Activated B cell treated with CpG ODN at 0.5 μM for 24 hours (primary cell): ENCODE measurements at regions not wholly inside any gene's neighbourhood (a gene's known extent, or its start where the extent isn't known, plus 50 kb on each side); places are given as distances from the start of the nearest gene placed in this dataset.

Experiments
- ATAC-seq: fragments of 200-7000 bp; cut with Tn5 transposase; one replicate; pipeline ENCODE4 v1.10.0; 2021; ENCODE audit warnings: low read depth, mild to moderate bottlenecking, moderate library complexity
- CTCF ChIA-PET: fragments of 350-600 bp; sonication (Branson Sonifier 250); formaldehyde crosslinking; loops from one replicate; lab custom pipeline; 2021; ENCODE audit warnings: antibody characterized with exemption; lab: Charles Lee
- POLR2A ChIA-PET: fragments of 350-600 bp; sonication (Branson Sonifier 250); formaldehyde crosslinking; loops from one replicate; lab custom pipeline; 2021; ENCODE audit warnings: antibody characterized with exemption; lab: Charles Lee
- DNase-seq: peaks from one replicate; pipeline ENCODE4 v3.0.0; 2022
- H3K27ac Mint-ChIP-seq: one replicate; pipeline ENCODE4 v1.8.0; 2020; ENCODE audit warnings: mixed read lengths
- H3K27me3 Mint-ChIP-seq: one replicate; pipeline ENCODE4 v1.8.0; 2021; ENCODE audit warnings: mixed read lengths
- H3K36me3 Mint-ChIP-seq: one replicate; pipeline ENCODE4 v1.8.0; 2021; ENCODE audit warnings: low read depth, mixed read lengths
- H3K4me1 Mint-ChIP-seq: one replicate; pipeline ENCODE4 v1.8.0; 2021; ENCODE audit warnings: mixed read lengths
- H3K4me3 Mint-ChIP-seq: one replicate; pipeline ENCODE4 v1.8.0; 2020; ENCODE audit warnings: mild to moderate bottlenecking, mixed read lengths
- H3K9me3 Mint-ChIP-seq: one replicate; pipeline ENCODE4 v1.8.0; 2020; ENCODE audit warnings: mixed read lengths
- CTCF ChIP-seq: fragments of 200-600 bp; IDR thresholded peaks from one replicate; pipeline ENCODE4 v1.8.0; 2022; ENCODE audit warnings: antibody characterized with exemption, mild to moderate bottlenecking
- intact Hi-C: fragments of 100-400 bp; cut with micrococcal nuclease; formaldehyde crosslinking; loops from one replicate; pipeline ENCODE4 v1.15.1; 2024

GRCh38 chr21:39022863-39023693 is 160.2 kb downstream of the PSMG1 start:
- no peaks in the 10 kb centered on the region for H3K36me3 Mint-ChIP-seq
- H3K4me1 Mint-ChIP-seq, result no peaks in the 10 kb centered on the region
- DNase-seq, result no peak
- ChIA-PET CTCF (no interaction called here), POLR2A (no interaction called here)
- no peak for ATAC-seq
- H3K9me3 Mint-ChIP-seq, result peaks cover 3% of the 10 kb centered on the region
- intact Hi-C loops, result no loop called here
- H3K27me3 Mint-ChIP-seq, result peaks cover 19% of the 10 kb centered on the region
- no peak overlapping the region for H3K4me3 Mint-ChIP-seq
- H3K27ac Mint-ChIP-seq, result no peak overlapping the region
- TF ChIP-seq CTCF, result no peak

DNA sequence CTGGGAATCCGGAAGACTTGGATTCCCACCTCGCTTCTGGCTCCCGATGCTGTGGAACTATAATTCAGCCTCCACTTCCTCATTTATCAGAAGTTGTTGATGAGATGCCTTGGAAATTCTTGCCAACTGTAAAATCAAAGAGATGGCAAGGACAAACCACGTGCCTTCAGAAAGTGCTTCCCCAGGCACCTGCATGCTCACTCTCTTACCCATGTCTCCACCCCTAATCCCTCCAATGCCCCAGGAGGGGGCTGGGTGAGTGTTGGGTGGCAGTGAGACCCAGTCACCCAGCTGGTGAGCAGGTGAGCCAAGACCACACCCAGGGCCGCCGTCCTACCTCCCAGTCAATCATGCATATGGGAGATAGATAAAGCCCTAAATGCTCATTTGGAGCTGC is 160.8 kb downstream of the PSMG1 start:
- intact Hi-C loops, result no loop called here
- DNase-seq, result no peak
- ChIA-PET POLR2A (no interaction called here), CTCF (no interaction called here)
- no peak overlapping the region for H3K27ac Mint-ChIP-seq
- peaks cover 3% of the 10 kb centered on the region for H3K4me1 Mint-ChIP-seq
- H3K36me3 Mint-ChIP-seq, result no peaks in the 10 kb centered on the region
- no peak for ATAC-seq
- H3K4me3 Mint-ChIP-seq, result no peak overlapping the region
- TF ChIP-seq CTCF, result no peak
- no peaks in the 10 kb centered on the region for H3K9me3 Mint-ChIP-seq
- peaks cover 19% of the 10 kb centered on the region for H3K27me3 Mint-ChIP-seq

DNA sequence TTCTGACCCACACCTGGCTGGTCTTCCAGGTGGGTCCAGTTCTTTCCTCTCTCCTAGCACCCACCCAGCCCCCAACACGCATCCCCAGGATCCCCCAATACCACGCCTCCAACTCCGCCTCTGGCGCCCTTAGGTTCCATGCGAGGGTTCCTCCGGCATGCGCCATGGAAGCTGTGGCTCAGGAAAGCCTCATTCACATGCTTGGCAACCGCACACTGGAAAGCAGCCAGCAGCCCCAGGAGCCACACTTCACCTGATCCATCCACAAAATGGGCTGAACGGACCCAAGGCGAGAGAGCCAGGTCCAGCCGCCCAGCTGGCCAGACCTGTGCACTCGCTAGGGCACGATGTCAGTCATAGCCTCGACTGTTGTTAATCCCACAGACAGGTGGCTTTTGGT is 161.2 kb downstream of the PSMG1 start:
- Mint-ChIP-seq H3K27me3 (peaks cover 19% of the 10 kb centered on the region), H3K4me3 (no peak overlapping the region), H3K36me3 (no peaks in the 10 kb centered on the region), H3K9me3 (no peaks in the 10 kb centered on the region), H3K27ac (no peak overlapping the region), H3K4me1 (peaks cover 7% of the 10 kb centered on the region)
- ATAC-seq (no peak), DNase-seq (no peak)
- ChIA-PET CTCF (no interaction called here), POLR2A (no interaction called here)
- intact Hi-C loops, result no loop called here
- no peak for TF ChIP-seq CTCF

GRCh38 chr21:39021478-39021832 is 161.8 kb downstream of the PSMG1 start:
- Mint-ChIP-seq H3K4me3 (no peak overlapping the region), H3K27ac (no peak overlapping the region), H3K4me1 (peaks cover 13% of the 10 kb centered on the region), H3K27me3 (peaks cover 19% of the 10 kb centered on the region), H3K36me3 (no peaks in the 10 kb centered on the region), H3K9me3 (no peaks in the 10 kb centered on the region)
- CTCF ChIA-PET, result no interaction called here
- TF ChIP-seq CTCF, result no peak
- ATAC-seq, result no peak
- POLR2A ChIA-PET, result no interaction called here
- intact Hi-C loops, result no loop called here
- no peak for DNase-seq

DNA sequence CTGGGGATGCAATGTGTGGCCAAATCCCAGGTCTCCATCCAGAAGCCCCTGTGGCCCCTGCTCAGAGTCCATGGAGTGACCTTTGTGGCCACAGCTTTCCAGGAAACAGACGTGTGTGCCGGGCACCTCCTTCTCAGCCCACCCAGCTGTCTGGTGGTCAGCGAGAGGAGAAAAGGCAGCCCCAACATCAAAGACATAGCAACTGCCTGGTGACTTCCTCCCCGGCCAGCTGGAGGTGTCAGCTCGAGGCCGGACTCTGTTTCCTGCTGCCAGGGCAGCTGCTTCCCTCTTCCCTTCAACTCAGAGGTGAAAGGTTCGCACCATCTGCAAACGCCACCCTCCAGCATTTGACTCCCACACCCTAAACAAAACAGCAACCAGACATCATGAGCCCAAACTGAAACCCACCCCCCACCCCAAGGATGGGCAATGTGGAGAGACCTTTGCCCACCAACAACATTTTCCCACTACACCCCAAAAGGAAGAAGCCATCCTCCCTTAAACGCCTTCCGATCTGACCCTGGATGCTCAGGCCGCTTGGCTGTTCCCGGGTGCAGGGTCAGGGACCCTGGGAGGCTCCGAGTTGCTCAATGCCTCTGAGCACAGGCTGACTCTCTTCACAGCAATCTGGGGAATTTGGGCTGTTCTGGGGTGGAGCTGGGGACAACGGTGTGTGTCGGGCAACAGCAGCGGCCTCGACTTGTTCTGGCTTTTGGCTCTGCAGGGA is 162.3 kb downstream of the PSMG1 start:
- no peak overlapping the region for H3K4me3 Mint-ChIP-seq
- intact Hi-C loops, result no loop called here
- peaks cover 16% of the 10 kb centered on the region for H3K4me1 Mint-ChIP-seq
- ATAC-seq (no peak), DNase-seq (no peak)
- CTCF ChIA-PET, result no interaction called here
- H3K9me3 Mint-ChIP-seq, result no peaks in the 10 kb centered on the region
- H3K36me3 Mint-ChIP-seq, result no peaks in the 10 kb centered on the region
- no peak for TF ChIP-seq CTCF
- H3K27me3 Mint-ChIP-seq, result peaks cover 19% of the 10 kb centered on the region
- H3K27ac Mint-ChIP-seq, result no peak overlapping the region
- POLR2A ChIA-PET, result no interaction called here
